ENCODE measurements at regions not wholly inside any gene's neighbourhood (a gene's known extent, or its start where the extent isn't known, plus 50 kb on each side); places are given as distances from the start of the nearest gene placed in this dataset.

- TF ChIP-seq CTCF (IDR thresholded peaks at IDR 0.05; ENCODE audit: insufficient read depth, low read length) (no peak), POLR2AphosphoS5 (IDR thresholded peaks at IDR 0.05; ENCODE audit: low read depth) (no peak), GABPA (IDR thresholded peaks at IDR 0.05; ENCODE audit: low read depth) (no peak), SPI1 (IDR thresholded peaks at IDR 0.05; ENCODE audit: borderline replicate concordance, low read depth) (no peak)
- TF ChIP-seq, protein P1, sequence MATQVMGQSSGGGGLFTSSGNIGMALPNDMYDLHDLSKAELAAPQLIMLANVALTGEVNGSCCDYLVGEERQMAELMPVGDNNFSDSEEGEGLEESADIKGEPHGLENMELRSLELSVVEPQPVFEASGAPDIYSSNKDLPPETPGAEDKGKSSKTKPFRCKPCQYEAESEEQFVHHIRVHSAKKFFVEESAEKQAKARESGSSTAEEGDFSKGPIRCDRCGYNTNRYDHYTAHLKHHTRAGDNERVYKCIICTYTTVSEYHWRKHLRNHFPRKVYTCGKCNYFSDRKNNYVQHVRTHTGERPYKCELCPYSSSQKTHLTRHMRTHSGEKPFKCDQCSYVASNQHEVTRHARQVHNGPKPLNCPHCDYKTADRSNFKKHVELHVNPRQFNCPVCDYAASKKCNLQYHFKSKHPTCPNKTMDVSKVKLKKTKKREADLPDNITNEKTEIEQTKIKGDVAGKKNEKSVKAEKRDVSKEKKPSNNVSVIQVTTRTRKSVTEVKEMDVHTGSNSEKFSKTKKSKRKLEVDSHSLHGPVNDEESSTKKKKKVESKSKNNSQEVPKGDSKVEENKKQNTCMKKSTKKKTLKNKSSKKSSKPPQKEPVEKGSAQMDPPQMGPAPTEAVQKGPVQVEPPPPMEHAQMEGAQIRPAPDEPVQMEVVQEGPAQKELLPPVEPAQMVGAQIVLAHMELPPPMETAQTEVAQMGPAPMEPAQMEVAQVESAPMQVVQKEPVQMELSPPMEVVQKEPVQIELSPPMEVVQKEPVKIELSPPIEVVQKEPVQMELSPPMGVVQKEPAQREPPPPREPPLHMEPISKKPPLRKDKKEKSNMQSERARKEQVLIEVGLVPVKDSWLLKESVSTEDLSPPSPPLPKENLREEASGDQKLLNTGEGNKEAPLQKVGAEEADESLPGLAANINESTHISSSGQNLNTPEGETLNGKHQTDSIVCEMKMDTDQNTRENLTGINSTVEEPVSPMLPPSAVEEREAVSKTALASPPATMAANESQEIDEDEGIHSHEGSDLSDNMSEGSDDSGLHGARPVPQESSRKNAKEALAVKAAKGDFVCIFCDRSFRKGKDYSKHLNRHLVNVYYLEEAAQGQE (IDR thresholded peaks at IDR 0.05; ENCODE audit: insufficient replicate concordance, low read depth) = no peak
Measured at GRCh38 chr13:85462792-85463425, 336.3 kb downstream of the SLITRK6 start.
